NCI-H128 (cell line): ENCODE measurements at regions not wholly inside any gene's neighbourhood (a gene's known extent, or its start where the extent isn't known, plus 50 kb on each side); places are given as distances from the start of the nearest gene placed in this dataset.

Source experiments
- DNase-seq: peaks from one replicate; lab custom pipeline; 2025; ENCODE audit not compliant: unreplicated experiment; lab: John Stamatoyannopoulos, UW

DNA sequence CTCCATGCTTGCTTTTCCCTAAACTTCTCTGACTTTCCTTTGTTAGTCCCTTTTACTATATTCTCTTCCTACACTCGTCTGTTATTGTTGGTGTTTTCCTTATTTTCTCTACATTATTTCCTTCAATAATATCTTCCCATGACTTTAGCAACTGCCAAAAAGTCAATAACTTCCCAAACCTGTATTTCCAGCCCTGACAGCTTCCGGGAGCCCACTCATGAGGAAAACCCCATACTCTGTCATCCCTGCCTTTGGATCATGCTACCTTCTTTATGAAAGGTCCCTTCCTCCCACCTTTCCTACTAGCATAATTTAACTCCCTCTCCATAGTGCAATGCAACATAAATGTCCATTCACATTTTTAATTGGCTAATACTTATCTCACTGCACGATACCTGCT, 144.0 kb upstream of the CDH6 start:
- DNase-seq = no peak

DNA sequence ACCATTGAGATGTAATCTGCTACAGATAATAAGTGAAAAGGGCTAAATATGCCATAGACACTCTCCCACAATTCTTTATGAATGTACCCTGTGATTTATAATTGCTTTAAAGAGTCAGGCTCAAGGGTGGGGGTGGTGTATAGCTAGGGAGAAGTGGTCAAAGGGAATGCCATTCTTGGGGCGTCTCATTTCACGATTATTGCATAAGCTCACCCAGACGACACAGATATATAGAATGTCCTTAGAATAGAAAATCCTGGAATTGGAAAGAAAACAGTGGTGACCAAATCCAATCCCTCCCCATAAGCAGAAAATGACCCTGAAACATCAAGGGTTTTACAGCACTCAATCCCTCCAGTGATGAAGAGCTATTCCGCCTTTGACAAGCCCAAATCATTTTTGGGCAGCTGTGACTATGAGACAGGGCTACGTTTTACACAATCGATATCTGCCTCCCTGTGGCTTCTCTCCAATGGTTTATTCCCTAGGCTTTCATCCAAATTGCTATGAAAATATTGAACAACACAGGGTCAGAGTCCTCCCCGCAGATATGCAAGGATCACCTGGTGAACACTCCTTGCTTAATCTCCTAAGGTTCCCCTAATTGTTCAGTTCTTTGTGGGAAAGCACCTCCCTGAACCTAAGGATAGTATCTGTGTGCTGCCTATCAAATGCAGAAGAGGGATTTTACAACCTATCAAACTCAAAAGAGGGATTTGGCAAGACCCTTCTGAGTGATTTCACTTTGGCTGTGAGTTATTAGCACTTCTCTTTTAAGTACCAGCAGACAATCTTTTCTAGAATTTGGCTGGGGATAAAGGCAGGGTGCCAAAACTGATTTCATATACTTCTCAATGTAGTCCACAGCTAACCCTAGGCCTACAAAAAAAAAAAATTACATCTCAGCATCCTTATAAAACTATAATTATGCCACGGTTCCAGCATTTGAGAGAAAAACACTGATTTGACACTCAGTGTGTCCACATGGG, 144.9 kb upstream of the CDH6 start:
- DNase-seq = no peak

- DNase-seq = no peak
These were observed 145.9 kb upstream of the CDH6 start for GRCh38 chr5:31047621-31048020.

GRCh38 chr5:31047007-31047406, 146.5 kb upstream of the CDH6 start:
- DNase-seq = no peak

GRCh38 chr5:31036411-31036810, 157.1 kb upstream of the CDH6 start:
- no peak for DNase-seq

DNA sequence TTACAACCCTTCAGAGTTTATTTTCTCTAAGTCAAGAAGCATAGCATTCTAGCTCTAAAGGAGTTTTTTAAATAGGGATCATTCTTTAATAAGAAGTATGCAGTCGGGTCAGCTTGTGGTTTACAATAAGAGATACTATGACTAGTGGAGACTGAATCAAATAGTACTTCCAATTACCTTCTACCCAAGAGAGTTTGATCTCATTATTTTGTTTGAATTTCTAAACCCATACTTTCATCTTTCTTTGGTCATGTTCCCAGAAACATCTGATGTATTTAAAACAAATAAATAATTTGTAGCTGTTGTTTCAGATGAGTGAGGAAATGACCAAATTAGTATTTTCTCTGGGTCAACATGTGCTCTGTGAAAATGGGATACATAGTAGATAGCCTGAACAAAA, 160.2 kb upstream of the CDH6 start:
- no peak for DNase-seq

DNA sequence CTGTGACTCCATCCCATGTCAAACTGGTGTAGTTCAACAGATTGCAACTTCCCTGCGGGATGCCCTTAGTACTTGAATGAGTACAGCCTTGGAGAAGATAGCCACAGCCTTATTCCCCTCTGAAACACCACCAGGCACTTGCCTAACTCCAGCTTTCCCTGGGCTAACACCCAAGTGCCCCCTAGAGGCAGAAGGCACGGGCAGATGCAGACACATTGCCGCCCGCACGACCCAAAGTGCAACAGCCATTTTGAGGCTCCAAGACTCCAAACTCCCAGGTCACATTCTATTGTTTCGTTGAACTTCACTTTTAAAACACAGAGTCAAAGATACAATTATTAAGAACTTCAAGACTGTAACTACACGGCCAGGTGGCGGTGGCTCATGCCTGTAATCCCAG, 163.6 kb upstream of the CDH6 start:
- no peak for DNase-seq

GRCh38 chr5:31027721-31028120, 165.8 kb upstream of the CDH6 start:
- no peak for DNase-seq

DNA sequence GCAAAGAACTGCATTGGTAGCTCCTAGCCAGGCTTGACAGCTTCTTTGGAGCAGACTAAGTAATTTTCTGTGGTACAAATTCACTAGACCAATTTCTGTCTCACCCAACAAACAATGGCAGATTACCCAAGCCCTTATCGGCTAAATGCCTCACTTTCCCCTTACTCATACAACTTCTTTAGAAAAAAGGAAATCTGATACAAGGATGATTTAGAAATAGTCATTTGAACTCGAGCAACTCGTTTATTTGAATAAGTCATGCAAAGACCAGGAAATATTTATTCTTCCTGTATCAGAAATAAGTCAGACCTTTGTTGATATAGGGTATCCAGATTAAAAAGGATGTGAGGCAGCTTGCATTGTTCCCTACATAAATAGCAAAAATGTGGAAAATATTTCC, 170.4 kb upstream of the CDH6 start:
- DNase-seq = no peak

DNA sequence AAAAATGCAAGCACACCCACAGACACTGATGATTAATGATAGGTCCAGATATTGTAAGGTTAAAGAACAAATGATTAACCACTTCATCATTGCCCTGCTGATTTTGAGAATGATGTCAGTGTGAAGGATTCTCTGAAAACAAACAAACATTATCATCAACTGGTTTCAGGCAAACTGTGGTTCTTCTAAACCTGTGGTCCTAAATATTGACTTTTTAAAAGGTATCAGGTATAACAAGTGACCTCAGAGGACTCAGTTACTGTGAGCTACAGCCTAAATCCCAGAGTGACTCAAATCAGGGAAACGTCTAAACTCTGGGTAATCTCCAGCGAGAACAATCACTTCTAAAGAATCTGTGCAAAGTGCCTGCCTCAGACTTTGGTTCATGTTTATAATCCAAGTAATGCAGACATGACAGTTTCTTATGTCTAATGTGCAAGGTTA, 172.3 kb upstream of the CDH6 start:
- DNase-seq = no peak

DNA sequence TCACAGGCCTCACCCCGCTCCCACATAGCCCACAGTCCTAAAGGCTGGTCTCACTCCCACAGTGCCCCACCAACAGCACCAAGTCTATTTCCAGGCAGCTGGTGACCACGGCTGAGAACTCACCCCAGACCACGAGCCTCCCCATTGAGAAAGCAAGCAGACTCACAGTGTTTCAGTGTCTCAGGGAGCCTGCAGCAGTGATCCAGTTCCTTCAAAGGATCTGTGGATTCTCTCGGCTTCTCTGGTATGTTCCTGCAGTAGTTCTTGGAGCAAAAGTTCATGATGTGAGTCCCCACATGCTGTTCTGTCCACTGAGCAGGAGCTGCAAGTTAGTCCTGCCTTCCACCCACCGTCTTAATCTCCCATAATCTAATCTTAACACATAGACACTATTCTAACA, 185.3 kb upstream of the CDH6 start:
- no peak for DNase-seq

- DNase-seq = no peak
These were observed 185.8 kb upstream of the CDH6 start for GRCh38 chr5:31007672-31008071.

- DNase-seq = no peak
These were observed 193.2 kb upstream of the CDH6 start for GRCh38 chr5:31000287-31000686.

DNA sequence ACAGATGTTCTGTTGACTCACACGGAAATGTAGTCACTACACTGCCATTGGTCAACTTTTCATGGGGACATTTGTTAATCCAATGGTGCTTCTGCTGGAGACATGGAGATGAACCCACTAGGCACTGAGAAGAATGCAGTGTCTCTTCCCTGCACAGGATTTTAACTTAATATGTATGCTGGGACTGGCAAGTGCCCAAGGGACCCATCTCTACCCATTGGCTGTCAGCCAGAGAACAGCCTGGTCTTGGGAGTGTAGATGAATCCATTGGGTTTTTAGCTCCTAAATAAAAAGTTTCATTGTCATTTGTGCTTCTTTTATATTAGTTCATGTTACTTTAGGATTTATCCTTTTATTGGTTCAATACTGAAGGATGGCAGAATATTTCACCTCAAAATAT, 195.8 kb upstream of the CDH6 start:
- DNase-seq = no peak

DNA sequence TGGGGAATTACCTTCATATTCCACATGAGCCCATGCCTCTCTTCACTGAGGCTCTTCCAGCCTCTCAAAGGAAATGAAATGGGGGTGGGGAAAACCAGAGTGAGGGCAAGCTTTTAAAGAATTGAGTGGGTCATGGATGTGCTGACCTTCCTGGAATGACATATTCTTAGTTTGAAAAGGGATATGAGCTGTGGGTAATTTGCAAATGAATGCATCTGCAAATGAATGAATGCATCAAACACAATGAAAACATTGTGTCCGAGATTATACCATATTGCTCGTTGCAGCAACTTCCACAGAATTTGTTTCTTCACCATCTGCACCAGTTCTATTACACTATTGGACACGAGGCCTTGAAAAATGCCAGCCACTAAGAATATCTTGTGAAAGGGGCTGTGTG, 198.6 kb upstream of the CDH6 start:
- DNase-seq = no peak

GRCh38 chr5:30994176-30994575, 199.3 kb upstream of the CDH6 start:
- no peak for DNase-seq

DNA sequence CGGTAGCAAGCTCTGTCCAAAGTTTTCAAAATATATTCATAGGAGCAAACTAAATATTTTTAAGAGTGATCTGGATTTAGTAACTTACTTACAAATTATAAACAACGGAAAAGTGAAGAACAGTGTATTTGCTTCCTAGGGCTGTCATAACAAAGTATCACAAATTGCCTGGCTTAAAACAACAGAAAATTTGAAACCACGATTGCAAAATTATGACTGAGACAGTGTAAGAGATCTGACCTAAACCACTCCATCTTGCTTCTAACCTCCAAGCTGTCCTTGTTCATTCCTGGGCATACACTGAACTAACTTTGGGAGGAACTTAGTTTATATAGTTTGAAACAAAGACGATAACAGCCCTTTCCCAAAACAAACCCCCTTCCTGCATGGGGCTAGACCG, 202.0 kb upstream of the CDH6 start:
- DNase-seq = no peak

DNA sequence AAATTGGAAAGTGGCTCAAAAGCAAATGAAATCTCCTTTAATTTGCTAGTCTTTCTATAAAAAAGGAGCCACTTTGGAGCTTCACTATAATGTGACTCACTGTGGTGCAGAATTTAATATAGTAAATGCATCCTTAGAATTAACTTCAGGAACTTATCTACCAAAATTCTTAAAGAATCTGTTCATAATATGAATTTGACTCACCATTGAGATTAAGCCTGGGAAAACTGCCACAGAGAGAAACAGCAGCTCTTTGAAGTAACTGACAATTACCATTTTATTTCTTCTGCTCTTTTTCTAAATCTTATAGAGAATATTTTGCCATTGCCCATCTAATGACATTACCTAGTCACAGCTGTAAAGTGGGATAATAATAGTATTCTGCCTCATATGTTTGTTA, 211.9 kb upstream of the CDH6 start:
- DNase-seq = no peak

- no peak for DNase-seq
These were observed 224.5 kb upstream of the CDH6 start for GRCh38 chr5:30968971-30969370.

DNA sequence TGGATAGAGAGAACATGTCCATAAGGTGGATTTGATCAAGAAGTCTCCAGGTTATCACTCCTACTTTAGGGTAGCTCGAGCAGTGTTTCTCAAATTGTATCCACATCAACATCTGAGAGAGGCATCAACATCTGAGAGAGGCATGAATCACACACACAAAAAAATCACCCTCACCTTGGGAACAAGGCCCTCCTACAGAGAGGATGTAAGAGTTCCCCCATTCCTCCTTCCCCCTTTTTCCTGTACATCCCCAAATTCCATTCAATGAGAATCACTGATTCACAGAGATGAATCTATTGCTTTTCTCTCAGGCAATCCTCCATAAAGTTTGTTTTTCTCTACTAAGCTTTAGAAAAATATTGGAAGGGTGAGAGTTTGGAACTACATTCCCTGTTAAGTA, 233.4 kb upstream of the CDH6 start:
- DNase-seq = no peak

GRCh38 chr5:30959238-30959637, 234.2 kb upstream of the CDH6 start:
- no peak for DNase-seq

- no peak for DNase-seq
These were observed 235.9 kb upstream of the CDH6 start for GRCh38 chr5:30957591-30957990.

DNA sequence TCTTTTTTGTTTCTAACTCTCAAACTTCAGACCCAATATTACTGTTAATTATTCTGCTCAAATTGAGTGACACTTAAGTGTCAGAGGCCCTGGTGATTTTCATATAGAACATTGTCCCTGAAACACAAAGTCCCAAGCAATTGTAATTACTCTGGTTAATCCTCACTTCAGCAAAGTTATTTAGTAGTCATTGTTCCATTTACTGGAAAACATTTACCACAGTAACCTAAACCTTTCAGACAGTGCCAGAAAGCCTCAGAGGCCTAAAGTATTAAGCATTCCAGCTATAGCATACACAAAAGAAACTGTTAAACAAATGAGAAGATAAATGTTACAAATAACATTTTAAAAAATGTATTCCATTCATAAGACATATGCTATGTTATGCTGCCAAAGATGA, 237.2 kb upstream of the CDH6 start:
- DNase-seq = no peak
